CD4-positive, alpha-beta T cell treated with Interleukin-1 beta for 1 hour (primary cell): ENCODE measurements at regions not wholly inside any gene's neighbourhood (a gene's known extent, or its start where the extent isn't known, plus 50 kb on each side); places are given as distances from the start of the nearest gene placed in this dataset.

ENCODE experiments used
- DNase-seq, 2 donors: peaks; one replicate each; pipeline ENCODE4 v3.0.0-alpha.2; 2020 to 2022

- DNase-seq: no peak
Measured at GRCh38 chr5:8663374-8663773, 794.4 kb downstream of the MTRR start.

GRCh38 chr5:8675182-8675581, 806.2 kb downstream of the MTRR start:
- DNase-seq: no peak

- no peak for DNase-seq
Measured at GRCh38 chr5:8676695-8677094, 807.7 kb downstream of the MTRR start.

- no peak for DNase-seq
Measured at GRCh38 chr5:8682381-8682780, 813.4 kb downstream of the MTRR start.

- no peak for DNase-seq
Measured at GRCh38 chr5:8683496-8683895, 814.5 kb downstream of the MTRR start.

- no peak for DNase-seq
Measured at GRCh38 chr5:8685704-8686103, 816.8 kb downstream of the MTRR start.

- no peak for DNase-seq
Measured at GRCh38 chr5:8686707-8687106, 817.8 kb downstream of the MTRR start.

GRCh38 chr5:8689773-8690172, 820.8 kb downstream of the MTRR start:
- no peak for DNase-seq

- DNase-seq: no peak
Measured at GRCh38 chr5:8691221-8691620, 822.3 kb downstream of the MTRR start.

- no peak for DNase-seq
Measured at GRCh38 chr5:8693341-8693844, 824.4 kb downstream of the MTRR start.

- no peak for DNase-seq
Measured at GRCh38 chr5:8694545-8694944, 825.6 kb downstream of the MTRR start.

- DNase-seq: no peak
Measured at GRCh38 chr5:8695902-8696845, 827.2 kb downstream of the MTRR start.

- no peak for DNase-seq
Measured at GRCh38 chr5:8700222-8700621, 831.3 kb downstream of the MTRR start.

- DNase-seq: no peak
Measured at GRCh38 chr5:8700671-8701070, 831.7 kb downstream of the MTRR start.

- DNase-seq: no peak
Measured at GRCh38 chr5:8701251-8701650, 832.3 kb downstream of the MTRR start.

GRCh38 chr5:8710426-8710930, 835.4 kb downstream of the SEMA5A start:
- no peak for DNase-seq

GRCh38 chr5:8714198-8714597, 831.7 kb downstream of the SEMA5A start:
- DNase-seq: no peak

- DNase-seq: no peak
Measured at GRCh38 chr5:8714861-8715260, 831.0 kb downstream of the SEMA5A start.

GRCh38 chr5:8719796-8720195, 826.1 kb downstream of the SEMA5A start:
- DNase-seq: no peak

- DNase-seq: no peak
Measured at GRCh38 chr5:8720506-8720905, 825.4 kb downstream of the SEMA5A start.

GRCh38 chr5:8721536-8721935, 824.3 kb downstream of the SEMA5A start:
- no peak for DNase-seq

- no peak for DNase-seq
Measured at GRCh38 chr5:8726383-8727036, 819.4 kb downstream of the SEMA5A start.

GRCh38 chr5:8727396-8727795, 818.5 kb downstream of the SEMA5A start:
- DNase-seq: no peak

GRCh38 chr5:8729437-8729836, 816.4 kb downstream of the SEMA5A start:
- DNase-seq: no peak
